ENCODE measurements at regions not wholly inside any gene's neighbourhood (a gene's known extent, or its start where the extent isn't known, plus 50 kb on each side); places are given as distances from the start of the nearest gene placed in this dataset.

DNA sequence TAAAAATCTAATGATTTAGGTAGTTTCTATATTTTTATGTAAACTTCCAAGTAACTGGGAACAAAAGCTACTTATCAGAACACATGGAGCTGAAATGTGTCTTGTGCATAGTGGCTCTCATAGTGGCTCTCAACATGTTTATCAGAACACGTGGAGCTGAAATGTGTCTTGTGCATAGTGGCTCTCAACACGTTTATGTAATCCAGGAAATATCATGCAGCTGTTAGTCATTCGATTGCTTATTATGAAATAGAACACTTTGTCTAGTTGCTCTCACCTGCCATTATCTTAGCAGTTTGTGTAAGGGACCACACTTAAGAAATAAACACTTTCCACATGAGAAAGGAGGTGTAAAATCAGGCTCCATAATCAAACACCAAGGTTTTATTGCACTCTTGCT, 119.2 kb upstream of the ASCC3 start:
- Histone ChIP-seq H3K27ac (ENCODE audit: low read length in 2 of 2) (no peak overlapping the region), H3K4me2 (replicated peaks; ENCODE audit: low read depth, low read length, poor library complexity, severe bottlenecking) (no peak overlapping the region), H4K20me1 (ENCODE audit: control insufficient read depth, insufficient read depth, low read length, poor library complexity, severe bottlenecking) (no peaks in the 10 kb centered on the region), H3K36me3 (replicated peaks in 1 of 2; ENCODE audit: control extremely low read depth in 1 of 2, control insufficient read depth in 1 of 2, extremely low read depth in 1 of 2, insufficient read depth in 2 of 2, low read length in 1 of 2) (no peaks in the 10 kb centered on the region), H3K9ac (ENCODE audit: low read length) (no peak overlapping the region), H2AFZ (ENCODE audit: insufficient read depth, low read depth, low read length, poor library complexity, severe bottlenecking) (no peak overlapping the region), H3K79me2 (ENCODE audit: control insufficient read depth, insufficient read depth, low read length) (no peaks in the 10 kb centered on the region), H3K9me3 (ENCODE audit: control extremely low read depth in 1 of 3, control insufficient read depth in 2 of 3, insufficient read depth in 1 of 3, low read length in 2 of 3) (no peaks in the 10 kb centered on the region), H3K27me3 (replicated peaks in 1 of 4; ENCODE audit: control extremely low read depth in 1 of 4, control insufficient read depth in 3 of 4, insufficient read depth in 4 of 4, low read length in 3 of 4) (no peaks in the 10 kb centered on the region), H3K4me3 (ENCODE audit: control extremely low read depth in 1 of 5, extremely low read depth in 1 of 5, insufficient read depth in 1 of 5, low read depth in 2 of 5, low read length in 4 of 5) (no peak overlapping the region), H3K4me1 (ENCODE audit: control insufficient read depth in 2 of 2, insufficient read depth in 2 of 2, low read length in 2 of 2) (no peaks in the 10 kb centered on the region)
- intact Hi-C loops (cut with micrococcal nuclease) = no loop called here
- 100% methylated on average over 1 of the region's 3 CpGs for WGBS (ENCODE audit: insufficient coverage)
- H3K4me1 Mint-ChIP-seq = no peaks in the 10 kb centered on the region
- CTCF ChIA-PET = no interaction called here
- TF ChIP-seq, protein P1, sequence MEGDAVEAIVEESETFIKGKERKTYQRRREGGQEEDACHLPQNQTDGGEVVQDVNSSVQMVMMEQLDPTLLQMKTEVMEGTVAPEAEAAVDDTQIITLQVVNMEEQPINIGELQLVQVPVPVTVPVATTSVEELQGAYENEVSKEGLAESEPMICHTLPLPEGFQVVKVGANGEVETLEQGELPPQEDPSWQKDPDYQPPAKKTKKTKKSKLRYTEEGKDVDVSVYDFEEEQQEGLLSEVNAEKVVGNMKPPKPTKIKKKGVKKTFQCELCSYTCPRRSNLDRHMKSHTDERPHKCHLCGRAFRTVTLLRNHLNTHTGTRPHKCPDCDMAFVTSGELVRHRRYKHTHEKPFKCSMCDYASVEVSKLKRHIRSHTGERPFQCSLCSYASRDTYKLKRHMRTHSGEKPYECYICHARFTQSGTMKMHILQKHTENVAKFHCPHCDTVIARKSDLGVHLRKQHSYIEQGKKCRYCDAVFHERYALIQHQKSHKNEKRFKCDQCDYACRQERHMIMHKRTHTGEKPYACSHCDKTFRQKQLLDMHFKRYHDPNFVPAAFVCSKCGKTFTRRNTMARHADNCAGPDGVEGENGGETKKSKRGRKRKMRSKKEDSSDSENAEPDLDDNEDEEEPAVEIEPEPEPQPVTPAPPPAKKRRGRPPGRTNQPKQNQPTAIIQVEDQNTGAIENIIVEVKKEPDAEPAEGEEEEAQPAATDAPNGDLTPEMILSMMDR (IDR thresholded peaks at IDR 0.05) = no peak
- TF ChIP-seq EZH2 (IDR thresholded peaks at IDR 0.05; ENCODE audit: borderline replicate concordance, insufficient read depth, low read depth, low read length, poor library complexity, severe bottlenecking) = no peak
- POLR2A ChIA-PET = no interaction called here
- no peak overlapping the region for H3K27ac Mint-ChIP-seq
- DNase-seq (no peak), ATAC-seq (ENCODE audit: low read depth) (no peak)
- H3K9me3 Mint-ChIP-seq (ENCODE audit: insufficient read depth) = no peaks in the 10 kb centered on the region
- peaks cover 3% of the 10 kb centered on the region for H3K27me3 Mint-ChIP-seq
- H3K4me3 Mint-ChIP-seq = no peak overlapping the region

DNA sequence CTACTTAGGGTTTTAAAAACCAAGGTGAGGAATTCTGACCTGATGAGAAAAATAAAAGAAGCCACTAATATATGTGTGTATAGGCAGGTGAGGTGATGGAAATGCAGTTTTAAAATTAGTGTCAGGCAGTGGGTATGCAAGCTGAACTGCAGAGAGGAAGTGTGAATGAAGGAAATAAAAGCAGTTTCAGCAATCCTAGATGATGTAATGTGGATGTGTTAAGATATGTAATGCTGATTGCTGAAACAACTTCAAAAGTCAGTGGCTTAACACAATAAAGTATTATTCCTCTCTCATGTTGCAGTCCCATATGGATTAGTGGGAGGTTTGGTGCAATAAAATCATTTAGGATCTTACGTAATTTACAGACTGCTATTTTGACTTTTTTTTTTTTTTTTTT, 119.9 kb upstream of the ASCC3 start:
- no peak overlapping the region for H3K4me3 ChIP-seq (ENCODE audit: control extremely low read depth in 1 of 5, extremely low read depth in 1 of 5, insufficient read depth in 1 of 5, low read depth in 2 of 5, low read length in 4 of 5)
- no peak overlapping the region for H3K27ac ChIP-seq (ENCODE audit: low read length in 2 of 2)
- Mint-ChIP-seq H3K27ac (no peak overlapping the region), H3K27me3 (peaks cover 3% of the 10 kb centered on the region), H3K4me1 (no peaks in the 10 kb centered on the region), H3K9me3 (ENCODE audit: insufficient read depth) (no peaks in the 10 kb centered on the region), H3K4me3 (no peak overlapping the region)
- no peaks in the 10 kb centered on the region for H3K4me1 ChIP-seq (ENCODE audit: control insufficient read depth in 2 of 2, insufficient read depth in 2 of 2, low read length in 2 of 2)
- H3K79me2 ChIP-seq (ENCODE audit: control insufficient read depth, insufficient read depth, low read length) = no peaks in the 10 kb centered on the region
- no CpG with 5 or more reads among the region's 1 CpG for WGBS (ENCODE audit: insufficient coverage)
- POLR2A ChIA-PET = no interaction called here
- H3K4me2 ChIP-seq (replicated peaks; ENCODE audit: low read depth, low read length, poor library complexity, severe bottlenecking) = no peak overlapping the region
- no peak for DNase-seq
- no peaks in the 10 kb centered on the region for H3K27me3 ChIP-seq (replicated peaks in 1 of 4; ENCODE audit: control extremely low read depth in 1 of 4, control insufficient read depth in 3 of 4, insufficient read depth in 4 of 4, low read length in 3 of 4)
- CTCF ChIA-PET = no interaction called here
- no peaks in the 10 kb centered on the region for H4K20me1 ChIP-seq (ENCODE audit: control insufficient read depth, insufficient read depth, low read length, poor library complexity, severe bottlenecking)
- H3K9ac ChIP-seq (ENCODE audit: low read length) = no peak overlapping the region
- no peak for ATAC-seq (ENCODE audit: low read depth)
- no peaks in the 10 kb centered on the region for H3K36me3 ChIP-seq (replicated peaks in 1 of 2; ENCODE audit: control extremely low read depth in 1 of 2, control insufficient read depth in 1 of 2, extremely low read depth in 1 of 2, insufficient read depth in 2 of 2, low read length in 1 of 2)
- intact Hi-C loops (cut with micrococcal nuclease) = no loop called here
- no peaks in the 10 kb centered on the region for H3K9me3 ChIP-seq (ENCODE audit: control extremely low read depth in 1 of 3, control insufficient read depth in 2 of 3, insufficient read depth in 1 of 3, low read length in 2 of 3)
- TF ChIP-seq, protein P1 (IDR thresholded peaks at IDR 0.05) = no peak
- no peak for TF ChIP-seq EZH2 (IDR thresholded peaks at IDR 0.05; ENCODE audit: borderline replicate concordance, insufficient read depth, low read depth, low read length, poor library complexity, severe bottlenecking)
- H2AFZ ChIP-seq (ENCODE audit: insufficient read depth, low read depth, low read length, poor library complexity, severe bottlenecking) = no peak overlapping the region

Measured in B cell (primary cell).